GM19395 (cell line): ENCODE measurements at regions not wholly inside any gene's neighbourhood (a gene's known extent, or its start where the extent isn't known, plus 50 kb on each side); places are given as distances from the start of the nearest gene placed in this dataset.

Experiments used
- ATAC-seq: cut with Tn5 transposase; IDR thresholded peaks from one replicate; pipeline ENCODE4 v1.9.1; 2021; ENCODE audit warnings: mild to moderate bottlenecking, moderate library complexity; ENCODE audit not compliant: unreplicated experiment

DNA sequence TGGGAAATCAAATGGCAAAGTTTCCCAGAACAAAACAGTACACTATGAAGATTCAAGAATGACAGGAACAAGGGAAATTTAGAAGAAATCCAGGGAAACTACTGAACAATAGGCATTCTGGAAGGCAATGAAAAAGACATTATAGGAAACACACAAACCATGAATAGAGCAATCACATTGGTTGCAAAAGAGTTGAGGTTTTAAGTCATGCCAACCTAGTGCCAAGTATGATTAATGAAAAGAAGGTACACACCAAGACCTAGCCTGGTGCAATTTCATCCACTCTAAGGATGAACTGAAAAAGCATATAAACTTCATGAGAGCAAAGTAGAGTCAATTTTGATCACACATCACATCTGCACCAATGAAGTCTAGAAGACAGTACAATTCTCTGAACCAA is 326.9 kb downstream of the PDHA2 start:
- ATAC-seq = no peak

GRCh38 chr4:96170198-96170597 is 330.3 kb downstream of the PDHA2 start:
- no peak for ATAC-seq

GRCh38 chr4:96173756-96174155 is 333.9 kb downstream of the PDHA2 start:
- no peak for ATAC-seq

- no peak for ATAC-seq
Observed at GRCh38 chr4:96175871-96176270, 336.0 kb downstream of the PDHA2 start.

DNA sequence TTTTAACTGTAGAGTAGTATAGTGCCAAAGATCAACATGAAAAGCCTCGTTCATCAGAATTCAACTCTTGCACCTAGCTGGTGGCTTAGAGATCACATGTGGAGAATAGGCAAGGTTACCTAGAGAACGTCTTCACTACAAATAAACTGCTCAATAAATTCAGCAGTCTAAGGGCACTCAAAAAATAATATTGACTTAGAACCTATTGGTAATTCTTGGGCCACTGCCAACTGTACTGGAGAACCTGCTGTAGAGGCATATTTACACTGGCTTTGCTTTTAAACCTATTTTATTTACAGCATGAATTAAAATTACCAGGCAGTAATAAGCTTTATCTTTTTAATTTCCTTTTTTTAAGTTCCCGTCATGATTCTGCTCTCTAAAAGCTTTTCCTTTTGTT is 343.7 kb downstream of the PDHA2 start:
- ATAC-seq = no peak

DNA sequence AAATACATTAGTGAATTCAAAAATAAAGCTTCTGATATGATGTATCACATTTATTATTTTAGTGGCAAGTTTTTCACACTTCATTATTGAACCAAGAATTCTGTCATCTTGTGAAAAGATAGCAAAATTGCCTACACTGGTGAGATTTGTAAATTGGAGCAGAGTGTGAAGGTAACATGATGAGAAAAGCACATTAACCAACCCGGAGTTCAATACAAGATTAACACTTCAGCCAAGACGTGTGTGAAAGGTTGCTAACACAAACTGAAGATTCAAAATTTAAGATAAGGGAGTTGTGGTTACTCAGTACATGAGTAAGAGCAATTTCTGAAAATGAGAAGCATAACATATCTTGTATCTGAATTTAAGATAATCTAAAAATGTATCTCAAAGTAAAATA is 346.7 kb downstream of the PDHA2 start:
- no peak for ATAC-seq

GRCh38 chr4:96189761-96190160 is 349.9 kb downstream of the PDHA2 start:
- ATAC-seq = no peak

DNA sequence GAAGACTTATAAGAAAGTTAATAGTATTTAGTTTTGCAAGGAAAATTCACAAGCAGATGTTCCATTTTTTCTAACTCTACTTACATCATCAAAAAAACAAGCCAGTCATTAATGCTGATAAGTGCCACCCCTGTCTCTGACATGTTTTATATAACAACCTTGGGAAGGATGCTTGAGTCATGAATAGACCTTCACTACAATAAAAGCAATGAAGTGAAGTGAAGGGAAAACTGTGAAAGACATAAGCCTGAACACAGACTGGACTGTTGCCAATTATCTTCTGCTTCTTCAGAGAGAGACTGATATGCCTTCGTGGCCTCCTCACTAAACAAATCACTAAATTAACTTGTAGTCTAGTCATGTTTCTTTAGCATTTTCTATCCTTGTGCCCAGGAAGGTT is 353.2 kb downstream of the PDHA2 start:
- ATAC-seq = no peak

DNA sequence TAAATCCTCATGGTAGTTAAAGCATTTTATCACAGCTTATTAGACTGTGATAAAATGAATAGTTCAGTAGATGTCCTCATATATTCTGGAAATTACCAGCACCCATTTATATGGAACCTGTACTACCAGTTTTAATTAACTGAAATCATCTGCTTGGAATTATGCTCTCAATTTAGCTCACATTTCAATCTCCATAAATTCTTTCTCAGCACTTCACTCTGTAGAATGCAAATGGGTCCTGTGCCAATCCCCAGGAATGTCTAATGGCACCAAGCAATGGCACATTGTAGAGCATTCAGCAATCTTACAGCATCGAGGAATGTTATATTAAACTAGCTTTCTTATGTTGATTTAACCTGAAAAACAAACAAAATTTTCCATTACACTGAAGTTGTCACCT is 355.1 kb downstream of the PDHA2 start:
- ATAC-seq = no peak

- ATAC-seq = no peak
Observed at GRCh38 chr4:96205143-96205936, 365.4 kb downstream of the PDHA2 start.

GRCh38 chr4:96227515-96227914 is 387.6 kb downstream of the PDHA2 start:
- no peak for ATAC-seq

GRCh38 chr4:96228463-96228862 is 388.6 kb downstream of the PDHA2 start:
- ATAC-seq = no peak

GRCh38 chr4:96240041-96240440 is 400.1 kb downstream of the PDHA2 start:
- no peak for ATAC-seq

GRCh38 chr4:96241819-96242218 is 401.9 kb downstream of the PDHA2 start:
- ATAC-seq = no peak

DNA sequence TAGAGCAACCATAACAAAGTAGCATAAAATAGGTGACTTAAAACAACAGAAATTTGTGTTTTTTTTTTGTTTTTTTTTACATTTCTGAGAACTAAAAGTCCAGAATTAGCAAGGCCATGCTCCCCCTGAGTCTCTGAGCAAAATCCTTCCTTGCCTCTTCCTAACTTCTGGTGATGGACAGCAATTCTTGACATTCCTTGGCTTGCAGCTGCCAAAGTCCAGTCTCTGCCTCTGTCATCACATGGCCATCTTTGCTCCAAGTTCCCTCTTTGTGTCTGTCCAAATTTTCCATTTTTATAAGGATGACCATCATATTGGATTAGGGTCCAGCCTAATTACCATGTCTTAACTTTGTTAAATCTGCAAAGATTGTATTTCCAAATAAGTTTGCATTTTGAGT is 407.2 kb downstream of the PDHA2 start:
- no peak for ATAC-seq

GRCh38 chr4:96248225-96248624 is 408.3 kb downstream of the PDHA2 start:
- no peak for ATAC-seq

- no peak for ATAC-seq
Observed at GRCh38 chr4:96260064-96260682, 420.3 kb downstream of the PDHA2 start.

DNA sequence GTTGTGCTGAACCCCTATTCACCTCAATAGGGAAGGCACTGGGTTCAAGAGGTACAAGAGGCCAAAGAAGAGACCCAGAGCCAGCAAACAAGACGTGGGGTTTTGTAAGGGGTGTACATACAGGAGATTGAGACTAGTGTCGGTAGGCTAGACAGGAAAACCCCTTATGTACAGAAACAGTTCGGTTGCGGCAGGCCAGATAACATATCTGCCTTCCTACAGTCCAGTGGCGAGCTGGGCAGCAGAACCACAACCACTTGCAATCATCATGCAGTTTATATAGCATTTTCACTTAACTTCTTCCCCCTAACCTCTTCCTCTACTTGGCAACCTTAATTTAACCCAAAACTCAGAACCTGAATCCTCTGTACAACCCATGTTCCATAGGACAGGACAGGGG is 422.2 kb downstream of the PDHA2 start:
- ATAC-seq = no peak

- no peak for ATAC-seq
Observed at GRCh38 chr4:96263291-96263690, 423.4 kb downstream of the PDHA2 start.

DNA sequence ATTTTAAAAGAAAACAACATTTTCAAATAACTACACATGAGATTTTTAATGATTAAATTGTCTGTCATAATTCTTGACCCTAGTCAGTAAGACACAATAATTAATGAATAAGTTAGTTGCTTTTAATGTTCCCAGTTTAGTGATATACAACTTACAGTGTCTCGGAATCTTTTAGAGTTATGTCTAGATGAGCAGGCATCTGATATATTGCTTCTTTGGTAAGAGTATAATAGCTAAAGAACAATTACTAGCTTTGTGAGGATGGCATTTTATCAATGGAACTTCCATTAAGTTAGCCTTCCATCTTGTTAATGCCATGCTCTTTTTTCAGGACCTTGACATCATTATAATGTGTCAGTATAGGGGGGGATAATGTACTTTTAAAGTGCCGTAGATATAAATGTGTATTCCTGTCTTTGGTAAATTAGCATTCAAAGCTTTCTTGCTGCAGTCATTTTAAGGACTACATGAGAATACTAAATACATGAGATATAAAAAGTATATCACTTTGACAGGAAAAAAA is 425.1 kb downstream of the PDHA2 start:
- ATAC-seq = no peak

DNA sequence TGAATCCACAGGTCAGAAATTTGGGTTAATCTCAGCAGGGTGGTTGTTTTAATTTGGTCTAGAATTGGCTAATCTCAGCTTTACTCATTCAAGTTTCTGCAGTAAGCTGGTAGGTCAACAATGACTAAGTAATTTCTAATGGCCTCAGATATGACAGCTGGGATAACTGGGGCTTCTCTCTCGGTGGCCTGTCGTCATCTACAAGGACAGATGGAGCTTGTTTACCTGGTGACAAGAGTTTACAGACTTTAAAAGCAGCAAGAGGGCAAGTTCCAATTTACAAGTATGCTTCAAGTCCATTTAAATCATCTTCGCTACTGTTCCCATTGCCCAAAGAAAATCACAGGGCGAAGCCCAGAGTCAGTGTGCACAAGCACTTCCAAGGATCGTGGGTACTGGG is 453.9 kb downstream of the PDHA2 start:
- ATAC-seq = no peak

- no peak for ATAC-seq
Observed at GRCh38 chr4:96295143-96295741, 455.3 kb downstream of the PDHA2 start.
